Inflammatory macrophage treated with lipopolysaccharide for 1 hour (primary cell): ENCODE measurements at regions not wholly inside any gene's neighbourhood (a gene's known extent, or its start where the extent isn't known, plus 50 kb on each side); places are given as distances from the start of the nearest gene placed in this dataset.
"Not testable (repeated sequence)": the region's sequence is repeated elsewhere in the genome, so short reads cannot be mapped to it uniquely, and the experiment has no call there.

Experiments used
- DNase-seq, 2 donors: peaks; one replicate each; pipeline ENCODE4 v3.0.0-alpha.2; 2020 to 2022

GRCh38 chr6:9361749-9362148 is 926.4 kb upstream of the SLC35B3 start:
- DNase-seq = no peak

- DNase-seq = no peak
These were observed 925.5 kb upstream of the SLC35B3 start for GRCh38 chr6:9360881-9361280.

GRCh38 chr6:9347608-9348007 is 912.3 kb upstream of the SLC35B3 start:
- DNase-seq = no peak

- no peak for DNase-seq
These were observed 911.6 kb upstream of the SLC35B3 start for GRCh38 chr6:9346923-9347322.

- DNase-seq = no peak
These were observed 900.1 kb upstream of the SLC35B3 start for GRCh38 chr6:9335431-9335830.

GRCh38 chr6:9334979-9335378 is 899.6 kb upstream of the SLC35B3 start:
- no peak for DNase-seq

GRCh38 chr6:9332241-9332780 is 897.0 kb upstream of the SLC35B3 start:
- DNase-seq = no peak

GRCh38 chr6:9316831-9317230 is 881.5 kb upstream of the SLC35B3 start:
- DNase-seq = no peak

GRCh38 chr6:9315966-9316650 is 880.8 kb upstream of the SLC35B3 start:
- DNase-seq = no peak

- DNase-seq = no peak
These were observed 872.9 kb upstream of the SLC35B3 start for GRCh38 chr6:9308284-9308683.

GRCh38 chr6:9307786-9308185 is 872.4 kb upstream of the SLC35B3 start:
- DNase-seq = no peak

- DNase-seq = no peak
These were observed 871.8 kb upstream of the SLC35B3 start for GRCh38 chr6:9307187-9307586.

- DNase-seq = no peak
These were observed 860.3 kb upstream of the SLC35B3 start for GRCh38 chr6:9295644-9296043.

GRCh38 chr6:9292975-9293374 is 857.6 kb upstream of the SLC35B3 start:
- DNase-seq = no peak

GRCh38 chr6:9290342-9290741 is 855.0 kb upstream of the SLC35B3 start:
- DNase-seq = not testable (repeated sequence)

- no peak for DNase-seq
These were observed 837.3 kb upstream of the SLC35B3 start for GRCh38 chr6:9272671-9273070.

GRCh38 chr6:9266741-9267140 is 831.4 kb upstream of the SLC35B3 start:
- no peak for DNase-seq

- DNase-seq = no peak
These were observed 821.9 kb upstream of the SLC35B3 start for GRCh38 chr6:9257215-9257614.

GRCh38 chr6:9254251-9254650 is 818.9 kb upstream of the SLC35B3 start:
- no peak for DNase-seq

- no peak for DNase-seq
These were observed 817.5 kb upstream of the SLC35B3 start for GRCh38 chr6:9252799-9253198.

- no peak for DNase-seq
These were observed 815.5 kb upstream of the SLC35B3 start for GRCh38 chr6:9250852-9251251.

- DNase-seq = no peak
These were observed 812.8 kb upstream of the SLC35B3 start for GRCh38 chr6:9248133-9248532.

GRCh38 chr6:9240861-9241260 is 805.5 kb upstream of the SLC35B3 start:
- no peak for DNase-seq

- DNase-seq = no peak
These were observed 801.1 kb upstream of the SLC35B3 start for GRCh38 chr6:9236443-9236842.

- DNase-seq = no peak
These were observed 798.3 kb upstream of the SLC35B3 start for GRCh38 chr6:9233686-9234085.
